ENCODE measurements at regions not wholly inside any gene's neighbourhood (a gene's known extent, or its start where the extent isn't known, plus 50 kb on each side); places are given as distances from the start of the nearest gene placed in this dataset.
A peak's percentile ranks its signal among the peaks of the same experiment; 100 is the strongest.
"Not testable (repeated sequence)": the region's sequence is repeated elsewhere in the genome, so short reads cannot be mapped to it uniquely, and the experiment has no call there.

GRCh38 chr5:7297821-7298220, 98.1 kb upstream of the ADCY2 start:
- not testable (repeated sequence) for DNase-seq (ENCODE audit: low spot score)

GRCh38 chr5:7299731-7300130, 96.2 kb upstream of the ADCY2 start:
- DNase-seq (ENCODE audit: low spot score): not testable (repeated sequence)

DNA sequence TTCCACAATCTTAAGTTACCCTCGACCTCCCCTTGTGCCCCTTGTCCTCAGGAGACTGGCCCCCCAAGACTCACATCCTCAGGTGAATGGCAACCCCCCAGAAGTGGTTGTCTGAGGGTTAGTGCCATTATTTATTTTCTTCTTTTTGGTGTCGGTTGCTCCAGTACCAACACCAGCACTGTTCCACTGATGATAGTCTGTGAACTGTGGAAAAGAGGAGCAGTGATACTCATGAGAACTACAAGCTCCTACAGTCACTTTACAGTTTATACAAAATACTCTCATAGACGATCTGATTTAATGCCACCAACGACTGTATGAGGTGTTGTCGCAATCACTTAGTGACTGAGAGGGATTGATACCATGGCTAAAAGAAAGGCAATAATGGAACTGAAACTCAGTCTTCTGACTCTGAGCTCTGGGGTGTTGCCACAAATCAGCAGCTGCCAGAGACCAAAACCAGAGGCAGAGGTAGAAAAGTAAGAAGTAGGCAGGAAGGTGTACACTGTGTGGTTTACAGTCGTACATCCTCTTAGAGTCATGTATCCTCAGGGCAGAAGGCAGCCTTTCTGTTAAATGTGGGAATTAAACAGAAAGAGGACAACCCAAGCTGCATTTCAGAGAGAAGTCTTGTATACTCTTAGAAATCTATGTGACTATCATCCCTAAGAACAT, 90.8 kb upstream of the ADCY2 start:
- not testable (repeated sequence) for DNase-seq (ENCODE audit: low spot score)

GRCh38 chr5:7306556-7306955, 89.4 kb upstream of the ADCY2 start:
- not testable (repeated sequence) for DNase-seq (ENCODE audit: low spot score)

GRCh38 chr5:7307709-7308108, 88.2 kb upstream of the ADCY2 start:
- not testable (repeated sequence) for DNase-seq (ENCODE audit: low spot score)

DNA sequence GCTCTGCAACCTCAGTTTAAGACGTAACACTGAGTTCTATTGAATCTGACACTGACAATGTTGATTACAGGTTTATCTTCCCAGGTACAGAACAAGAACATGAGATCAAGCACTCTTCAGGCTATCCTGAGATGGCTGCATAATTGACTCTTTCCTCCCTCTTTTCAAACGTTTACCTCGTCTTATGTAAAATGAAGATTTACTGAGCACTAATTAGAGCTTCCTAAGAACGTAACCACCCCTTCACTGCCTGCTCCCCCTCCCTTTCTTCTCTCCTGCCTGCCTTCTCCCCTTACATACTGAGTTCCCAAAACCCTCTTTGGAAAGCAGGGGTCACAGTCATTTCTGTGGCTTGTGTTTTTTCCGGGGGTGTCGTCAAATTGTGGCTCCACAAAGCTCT, 86.2 kb upstream of the ADCY2 start:
- not testable (repeated sequence) for DNase-seq (ENCODE audit: low spot score)

GRCh38 chr5:7310656-7311055, 85.3 kb upstream of the ADCY2 start:
- DNase-seq (ENCODE audit: low spot score): not testable (repeated sequence)

- DNase-seq (ENCODE audit: low spot score): no peak
Observed at GRCh38 chr5:7315118-7315517, 80.8 kb upstream of the ADCY2 start.

- no peak for DNase-seq (ENCODE audit: low spot score)
Observed at GRCh38 chr5:7317751-7318150, 78.2 kb upstream of the ADCY2 start.

DNA sequence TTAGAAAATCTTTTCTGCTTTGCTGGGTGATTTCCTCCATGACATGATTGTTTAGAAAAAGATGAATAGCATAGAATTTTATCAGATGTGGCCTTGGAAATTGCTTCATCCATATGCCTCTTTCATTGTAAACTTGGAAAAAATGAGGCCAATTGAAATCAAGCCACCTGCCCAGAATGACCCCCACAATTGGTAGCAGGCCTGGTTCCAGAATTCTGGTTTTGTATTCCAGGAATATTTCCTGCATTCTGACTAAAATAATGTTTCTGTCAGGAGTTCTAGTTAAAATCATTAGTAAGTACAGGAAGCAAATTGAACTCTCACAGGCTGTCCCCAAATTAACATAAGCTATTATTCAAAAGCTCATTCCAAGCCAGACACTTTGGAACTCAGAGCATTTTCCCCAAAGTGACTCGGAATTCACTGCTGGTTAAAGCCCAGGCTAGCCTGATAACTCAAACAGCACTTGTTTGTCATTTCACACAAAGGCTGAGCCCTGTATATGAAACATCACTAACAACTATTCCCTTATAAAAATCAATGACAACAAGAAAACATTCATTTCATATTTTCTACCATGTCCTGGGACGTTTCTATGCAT, 75.1 kb upstream of the ADCY2 start:
- DNase-seq (ENCODE audit: low spot score): no peak

GRCh38 chr5:7321724-7322123, 74.2 kb upstream of the ADCY2 start:
- peak; percentile 95 for DNase-seq (ENCODE audit: low spot score)

DNA sequence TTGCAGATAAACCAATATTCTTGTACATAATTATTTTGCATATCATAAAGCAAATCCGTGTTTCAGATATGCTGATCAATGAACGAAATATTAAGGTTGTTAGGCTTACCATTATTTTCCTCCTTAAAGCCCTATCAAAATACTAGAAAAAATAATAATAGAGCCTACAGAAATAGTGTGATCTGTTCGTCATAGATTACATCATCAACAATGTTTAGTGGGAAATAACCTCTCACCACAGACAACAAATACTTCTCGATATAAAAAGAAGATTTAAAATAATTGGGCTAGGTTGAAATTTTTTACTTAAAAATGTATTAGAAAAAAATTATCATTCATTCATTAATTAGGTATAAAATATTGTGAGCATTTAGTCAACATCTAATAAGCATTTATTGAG, 71.0 kb upstream of the ADCY2 start:
- DNase-seq (ENCODE audit: low spot score): no peak

GRCh38 chr5:7325975-7326913, 69.7 kb upstream of the ADCY2 start:
- DNase-seq (ENCODE audit: low spot score): peak; percentile 27

DNA sequence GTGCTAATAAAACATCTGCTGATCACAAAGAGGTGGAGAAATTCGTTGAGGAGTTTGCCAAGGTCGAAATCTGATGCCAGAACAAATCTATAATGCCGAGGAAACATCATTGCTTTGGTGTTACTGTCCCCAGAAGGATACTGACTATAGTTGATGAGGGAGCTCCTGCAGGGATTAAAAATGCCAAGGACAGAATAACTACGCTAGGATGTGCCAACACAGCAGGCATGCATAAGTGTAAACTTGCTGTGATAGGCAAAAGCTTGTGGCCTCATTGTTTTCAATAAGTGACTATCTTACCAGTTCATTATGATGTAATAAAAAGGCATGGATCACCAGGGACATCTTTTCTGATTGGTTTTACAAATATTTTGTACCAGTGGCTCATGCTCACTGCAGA, 66.8 kb upstream of the ADCY2 start:
- no peak for DNase-seq (ENCODE audit: low spot score)

GRCh38 chr5:7329712-7330111, 66.2 kb upstream of the ADCY2 start:
- DNase-seq (ENCODE audit: low spot score): no peak

DNA sequence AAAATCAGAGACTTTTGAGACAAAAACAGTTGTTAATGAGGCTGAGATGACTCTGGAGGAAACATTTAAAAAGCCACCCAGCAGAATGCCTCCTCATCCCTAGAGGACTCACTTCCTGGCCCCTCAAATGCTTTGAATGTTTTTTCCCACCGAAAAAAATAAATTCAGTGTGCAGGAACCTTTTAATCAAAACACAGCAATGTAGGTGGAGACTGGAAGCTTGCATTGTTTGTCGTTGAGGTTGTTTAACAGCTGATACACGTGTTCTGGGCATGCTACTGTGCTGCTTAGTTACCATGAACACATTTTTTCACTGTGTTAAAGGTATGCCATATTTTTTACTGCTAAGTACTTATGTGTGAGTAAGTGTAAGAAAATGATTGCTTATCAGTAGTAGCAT, 65.7 kb upstream of the ADCY2 start:
- DNase-seq (ENCODE audit: low spot score): no peak

GRCh38 chr5:7331131-7331530, 64.8 kb upstream of the ADCY2 start:
- no peak for DNase-seq (ENCODE audit: low spot score)

Data from AG08395 (cell line).